Mucosa of descending colon (tissue), 3 donors: ENCODE measurements at regions not wholly inside any gene's neighbourhood (a gene's known extent, or its start where the extent isn't known, plus 50 kb on each side); places are given as distances from the start of the nearest gene placed in this dataset.

Source experiments
- ATAC-seq: fragments of 200-7000 bp; cut with Tn5 transposase; one replicate; pipeline ENCODE4 v1.9.1; 2020; ENCODE audit warnings: mild to moderate bottlenecking, moderate library complexity
- DNase-seq, 3 donors: peaks; one replicate each; pipeline ENCODE4 v3.0.0-alpha.2; 2020
- H3K36me3 ChIP-seq: fragments of 200-600 bp; one replicate; pipeline ENCODE4 v1.8.0; 2021; ENCODE audit warnings: low read depth, mild to moderate bottlenecking
- H3K4me1 ChIP-seq: fragments of 200-600 bp; one replicate; pipeline ENCODE4 v1.8.0; 2021; ENCODE audit warnings: low read depth, mild to moderate bottlenecking
- H3K4me3 ChIP-seq: fragments of 200-600 bp; one replicate; pipeline ENCODE4 v1.8.0; 2021; ENCODE audit warnings: mild to moderate bottlenecking
- H3K9me3 ChIP-seq: fragments of 200-600 bp; one replicate; pipeline ENCODE4 v1.8.0; 2021; ENCODE audit warnings: mild to moderate bottlenecking
- intact Hi-C, 2 donors: fragments of 100-400 bp; cut with DNase I in 1 of 2; cut with micrococcal nuclease in 1 of 2; formaldehyde crosslinking; loops; one replicate each; pipeline versions ENCODE4 v1.11.0 to v1.11.1; 2022; cut with DNase I, micrococcal nuclease
- TF ChIP-seq, protein P1 (sequence below): fragments of 200-600 bp; IDR thresholded peaks from one replicate; pipeline ENCODE4 v1.8.0; 2022; ENCODE audit warnings: antibody characterized with exemption, mild to moderate bottlenecking
- donor health status: DM: no; HTN: no; CAD: no; lungs with moderate emphysema.
- donor health status: DM: no; HTN: no; CAD: no.
- donor health status: DM: no; HTN: yes; CAD: no.

DNA sequence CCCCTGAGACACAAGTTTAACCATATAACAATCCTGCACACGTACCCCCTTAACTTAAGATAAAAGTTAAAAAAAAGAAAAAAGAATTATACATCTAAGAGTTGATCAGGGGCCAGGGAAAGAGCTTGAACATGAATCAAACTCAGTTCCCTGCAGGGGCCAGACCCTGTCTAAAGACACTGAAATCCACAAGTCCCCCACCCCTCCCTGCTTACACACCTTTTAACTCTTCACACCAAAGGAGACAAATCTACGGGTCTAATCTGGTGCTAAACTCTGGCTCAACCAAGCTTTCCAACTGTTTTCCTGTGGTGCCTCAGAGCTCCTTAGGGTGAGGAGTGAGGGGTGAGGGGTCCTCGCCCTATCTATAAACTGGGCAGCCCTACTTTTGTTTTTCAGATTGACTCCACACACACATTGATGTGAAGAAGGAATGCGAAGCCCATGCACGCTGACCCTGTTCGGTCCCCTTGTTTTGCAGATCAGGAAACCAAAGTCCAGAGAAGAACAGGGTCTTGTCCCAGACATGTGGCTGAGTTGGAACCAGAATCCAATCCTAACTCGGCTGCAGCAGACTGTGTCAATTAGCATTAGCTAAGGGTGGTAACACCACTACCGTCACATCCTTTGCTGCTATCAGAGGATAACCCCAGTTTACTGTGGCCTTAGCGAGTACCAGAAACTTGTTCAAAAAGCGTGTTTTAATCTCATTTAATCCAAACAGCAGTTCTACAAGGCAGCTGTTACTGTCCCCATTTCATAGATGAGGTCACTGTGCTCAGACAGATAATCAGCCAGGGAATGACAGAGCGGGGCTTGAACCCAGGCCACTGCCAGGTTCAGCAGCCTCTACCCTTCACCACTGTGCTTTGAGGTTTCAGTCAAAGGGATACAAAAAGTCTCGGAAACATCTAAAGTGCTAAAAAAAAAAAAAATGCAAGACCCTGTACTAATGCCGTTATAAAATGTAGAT lies 145.2 kb upstream of the SYT13 start:
- intact Hi-C loops: no loop called here
- Histone ChIP-seq H3K36me3 (no peaks in the 10 kb centered on the region), H3K4me3 (no peak overlapping the region), H3K9me3 (no peaks in the 10 kb centered on the region), H3K4me1 (no peaks in the 10 kb centered on the region)
- no peak for ATAC-seq
- TF ChIP-seq, protein P1, sequence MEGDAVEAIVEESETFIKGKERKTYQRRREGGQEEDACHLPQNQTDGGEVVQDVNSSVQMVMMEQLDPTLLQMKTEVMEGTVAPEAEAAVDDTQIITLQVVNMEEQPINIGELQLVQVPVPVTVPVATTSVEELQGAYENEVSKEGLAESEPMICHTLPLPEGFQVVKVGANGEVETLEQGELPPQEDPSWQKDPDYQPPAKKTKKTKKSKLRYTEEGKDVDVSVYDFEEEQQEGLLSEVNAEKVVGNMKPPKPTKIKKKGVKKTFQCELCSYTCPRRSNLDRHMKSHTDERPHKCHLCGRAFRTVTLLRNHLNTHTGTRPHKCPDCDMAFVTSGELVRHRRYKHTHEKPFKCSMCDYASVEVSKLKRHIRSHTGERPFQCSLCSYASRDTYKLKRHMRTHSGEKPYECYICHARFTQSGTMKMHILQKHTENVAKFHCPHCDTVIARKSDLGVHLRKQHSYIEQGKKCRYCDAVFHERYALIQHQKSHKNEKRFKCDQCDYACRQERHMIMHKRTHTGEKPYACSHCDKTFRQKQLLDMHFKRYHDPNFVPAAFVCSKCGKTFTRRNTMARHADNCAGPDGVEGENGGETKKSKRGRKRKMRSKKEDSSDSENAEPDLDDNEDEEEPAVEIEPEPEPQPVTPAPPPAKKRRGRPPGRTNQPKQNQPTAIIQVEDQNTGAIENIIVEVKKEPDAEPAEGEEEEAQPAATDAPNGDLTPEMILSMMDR: no peak
- DNase-seq: no peak

DNA sequence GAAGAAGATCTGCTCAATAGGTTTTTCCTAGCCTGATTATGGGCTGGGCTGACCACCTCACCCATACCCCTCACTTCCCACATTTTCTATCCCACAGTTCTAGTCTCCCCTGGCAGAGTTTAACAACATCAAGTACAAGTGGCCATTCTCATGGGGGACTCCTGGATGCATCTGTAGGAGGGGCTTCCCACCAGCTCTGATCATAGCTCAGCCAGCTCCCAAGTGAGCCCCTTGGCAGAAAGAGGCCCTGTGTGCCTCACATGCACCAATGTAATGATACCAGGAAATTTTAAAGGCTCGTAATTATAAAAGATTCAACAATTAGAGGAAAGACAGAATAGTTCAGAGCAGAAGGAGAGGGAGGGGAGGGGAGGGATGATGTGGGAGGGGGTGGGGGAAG lies 144.2 kb upstream of the SYT13 start:
- Histone ChIP-seq H3K36me3 (no peaks in the 10 kb centered on the region), H3K9me3 (no peaks in the 10 kb centered on the region), H3K4me1 (no peaks in the 10 kb centered on the region), H3K4me3 (no peak overlapping the region)
- TF ChIP-seq, protein P1: no peak
- DNase-seq: no peak
- no peak for ATAC-seq
- intact Hi-C loops: no loop called here

GRCh38 chr11:45429719-45430118 lies 143.6 kb upstream of the SYT13 start:
- TF ChIP-seq, protein P1: no peak
- H3K4me1 ChIP-seq: no peaks in the 10 kb centered on the region
- no peaks in the 10 kb centered on the region for H3K36me3 ChIP-seq
- H3K4me3 ChIP-seq: no peak overlapping the region
- DNase-seq: no peak
- ATAC-seq: no peak
- no peaks in the 10 kb centered on the region for H3K9me3 ChIP-seq
- intact Hi-C loops: no loop called here

DNA sequence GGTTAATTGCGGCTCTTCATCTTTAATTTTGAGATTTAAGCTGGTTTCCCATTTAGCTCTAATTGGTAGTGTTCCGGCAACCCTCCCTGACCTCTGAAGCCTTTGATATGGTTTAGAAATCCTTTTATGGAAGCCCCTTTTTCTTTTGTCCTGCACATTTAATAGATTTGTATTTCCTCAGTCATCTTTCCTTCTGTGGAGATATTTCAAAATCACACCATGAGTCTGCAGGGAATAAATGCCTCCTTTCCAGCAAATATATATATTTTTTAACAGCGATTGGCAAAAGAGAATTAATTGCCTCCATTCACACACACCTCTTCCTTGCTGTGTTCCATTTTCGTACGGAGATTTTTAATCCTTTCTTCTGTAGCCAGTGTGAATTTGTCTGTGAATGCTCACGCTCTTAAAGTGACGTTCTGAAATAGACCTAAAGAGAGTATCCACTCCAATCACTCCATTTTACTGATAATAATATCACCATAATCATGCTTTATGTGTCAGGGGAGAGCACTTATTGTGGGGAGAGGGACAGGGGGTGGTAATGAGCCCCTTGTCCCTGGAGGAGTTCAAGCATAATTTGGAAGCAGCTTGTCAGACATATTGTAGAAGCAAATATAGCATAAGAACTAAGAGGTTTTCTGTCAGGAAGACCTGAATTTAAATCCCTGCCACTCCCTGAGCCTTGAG lies 142.5 kb upstream of the SYT13 start:
- ATAC-seq (no peak), DNase-seq (no peak)
- Histone ChIP-seq H3K4me1 (no peaks in the 10 kb centered on the region), H3K9me3 (no peaks in the 10 kb centered on the region), H3K4me3 (no peak overlapping the region), H3K36me3 (no peaks in the 10 kb centered on the region)
- TF ChIP-seq, protein P1: no peak
- intact Hi-C loops: no loop called here

DNA sequence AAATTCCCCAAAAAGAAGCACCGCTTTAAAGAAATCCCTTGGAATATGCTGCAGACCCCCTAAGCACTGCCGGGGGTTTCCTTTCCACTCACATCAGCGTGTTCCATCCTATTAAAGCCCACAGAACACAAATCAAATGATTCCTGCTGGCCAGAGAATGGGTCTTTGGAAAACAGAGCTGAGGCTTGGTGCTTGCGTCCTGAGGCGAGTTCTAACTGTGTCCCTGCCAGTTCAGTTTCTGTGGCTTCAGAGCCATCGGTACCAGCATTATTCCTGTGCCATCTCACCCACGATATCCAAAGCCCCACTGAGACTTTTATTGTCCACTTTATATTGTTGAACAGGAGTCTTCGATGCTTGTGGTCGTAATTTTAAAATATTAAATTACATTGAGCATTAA lies 142.0 kb upstream of the SYT13 start:
- H3K9me3 ChIP-seq: no peaks in the 10 kb centered on the region
- H3K4me1 ChIP-seq: no peaks in the 10 kb centered on the region
- no peak for ATAC-seq
- intact Hi-C loops: no loop called here
- H3K36me3 ChIP-seq: no peaks in the 10 kb centered on the region
- TF ChIP-seq, protein P1: no peak
- no peak for DNase-seq
- no peak overlapping the region for H3K4me3 ChIP-seq
